GM23248 (cell line): ENCODE measurements at regions not wholly inside any gene's neighbourhood (a gene's known extent, or its start where the extent isn't known, plus 50 kb on each side); places are given as distances from the start of the nearest gene placed in this dataset.

Experiments
- DNase-seq: peaks from one replicate; pipeline ENCODE4 v3.0.0-alpha.2; 2015
- H2AFZ ChIP-seq: fragments of 200-600 bp; sonication (generic); 2 replicates; pipeline ENCODE4 v1.6.1; 2016; ENCODE audit warnings: antibody characterized with exemption
- H3F3A ChIP-seq: fragments of 200-600 bp; sonication (generic); 2 replicates; pipeline ENCODE4 v1.6.1; 2016; ENCODE audit warnings: mild to moderate bottlenecking, antibody characterized with exemption, mixed run types; ENCODE audit not compliant: insufficient read depth
- H3K27ac ChIP-seq: fragments of 200-600 bp; sonication (generic); 2 replicates; pipeline ENCODE4 v1.5.1; 2016; ENCODE audit warnings: mild to moderate bottlenecking
- H3K27me3 ChIP-seq: fragments of 200-600 bp; sonication (generic); replicated peaks from 2 replicates; pipeline ENCODE4 v1.6.1; 2016; ENCODE audit warnings: mild to moderate bottlenecking; ENCODE audit not compliant: insufficient read depth
- H3K36me3 ChIP-seq: fragments of 200-600 bp; sonication (generic); 2 replicates; pipeline ENCODE4 v1.6.1; 2016; ENCODE audit warnings: low read depth, mild to moderate bottlenecking
- H3K4me1 ChIP-seq: fragments of 200-600 bp; sonication (generic); 2 replicates; pipeline ENCODE4 v1.6.1; 2016; ENCODE audit warnings: mild to moderate bottlenecking; ENCODE audit not compliant: insufficient read depth
- H3K4me2 ChIP-seq: fragments of 200-600 bp; sonication (generic); one replicate; pipeline ENCODE4 v1.6.1; 2016; ENCODE audit warnings: mild to moderate bottlenecking; ENCODE audit not compliant: unreplicated experiment
- H3K4me3 ChIP-seq: fragments of 200-600 bp; sonication (generic); 2 replicates; pipeline ENCODE4 v1.5.1; 2016; ENCODE audit warnings: mild to moderate bottlenecking
- H3K79me2 ChIP-seq: fragments of 200-600 bp; sonication (generic); 2 replicates; pipeline ENCODE4 v1.6.1; 2016; ENCODE audit warnings: mild to moderate bottlenecking; ENCODE audit not compliant: insufficient read depth
- H3K9ac ChIP-seq: fragments of 200-600 bp; sonication (generic); 2 replicates; pipeline ENCODE4 v1.6.1; 2016; ENCODE audit warnings: mild to moderate bottlenecking
- H3K9me2 ChIP-seq: fragments of 200-600 bp; sonication (generic); 2 replicates; pipeline ENCODE4 v1.6.1; 2016; ENCODE audit warnings: mixed run types, mild to moderate bottlenecking, moderate library complexity; ENCODE audit not compliant: insufficient read depth
- H3K9me3 ChIP-seq: fragments of 200-600 bp; sonication (generic); one replicate; pipeline ENCODE4 v1.6.1; 2017; ENCODE audit warnings: low read depth
- H4K20me1 ChIP-seq: fragments of 200-600 bp; sonication (generic); 2 replicates; pipeline ENCODE4 v1.6.0; 2016; ENCODE audit not compliant: insufficient read depth
- EZH2 ChIP-seq: fragments of 200-600 bp; sonication (generic); IDR thresholded peaks from 2 replicates; pipeline ENCODE4 v1.6.1; 2018; ENCODE audit warnings: antibody characterized with exemption, mild to moderate bottlenecking; ENCODE audit not compliant: insufficient read depth, poor library complexity, severe bottlenecking
- EZH2phosphoT487 ChIP-seq: fragments of 200-600 bp; sonication (generic); IDR thresholded peaks from 2 replicates; pipeline ENCODE4 v1.6.1; 2018; ENCODE audit warnings: antibody characterized with exemption, moderate library complexity, mild to moderate bottlenecking, low read depth; ENCODE audit not compliant: insufficient read depth
- WGBS, 2 experiments: methylation state at CpG; one replicate each; pipeline ENCODE4 v1.1.6; 2015 to 2017; ENCODE audit warnings: low lambda C conversion rate in 2 of 2, low coverage in 1 of 2; ENCODE audit errors: missing lambda C conversion rate in 2 of 2; 5-methylcytosine and 5-hydroxymethylcytosine counted together
- in situ Hi-C: fragments of 300-500 bp; cut with MboI; formaldehyde crosslinking; loops from 2 replicates; pipeline ENCODE4 v1.15.0; 2020

- WGBS, 2 experiments, result 34 to 44% methylated on average over 2 of the region's 2 CpGs
- no peaks in the 10 kb centered on the region; the same call in 1 of the 2 replicates for H3K27me3 ChIP-seq
- H3K36me3 ChIP-seq, result no peaks in the 10 kb centered on the region
- H3K9ac ChIP-seq, result no peak overlapping the region
- DNase-seq, result no peak
- H2AFZ ChIP-seq, result no peak overlapping the region
- H3K4me3 ChIP-seq, result no peak overlapping the region
- H3K9me2 ChIP-seq, result no peaks in the 10 kb centered on the region
- H3F3A ChIP-seq, result no peaks in the 10 kb centered on the region
- H3K4me1 ChIP-seq, result no peaks in the 10 kb centered on the region
- H4K20me1 ChIP-seq, result no peaks in the 10 kb centered on the region
- H3K9me3 ChIP-seq, result no peaks in the 10 kb centered on the region
- in situ Hi-C loops, result no loop called here
- H3K27ac ChIP-seq, result no peak overlapping the region
- no peak for TF ChIP-seq EZH2phosphoT487
- no peak for TF ChIP-seq EZH2
- no peak overlapping the region for H3K4me2 ChIP-seq
- no peaks in the 10 kb centered on the region for H3K79me2 ChIP-seq
Observed at GRCh38 chr4:24713604-24714003, 81.8 kb upstream of the SOD3 start.

GRCh38 chr4:24719615-24720014 lies 75.8 kb upstream of the SOD3 start:
- no peak for DNase-seq
- Histone ChIP-seq H3F3A (no peaks in the 10 kb centered on the region), H3K4me1 (no peaks in the 10 kb centered on the region), H4K20me1 (no peaks in the 10 kb centered on the region), H3K9me2 (no peaks in the 10 kb centered on the region), H3K79me2 (no peaks in the 10 kb centered on the region), H3K27me3 (peaks cover 11% of the 10 kb centered on the region; the same call in 1 of the 2 replicates), H2AFZ (no peak overlapping the region), H3K36me3 (no peaks in the 10 kb centered on the region), H3K27ac (no peak overlapping the region), H3K4me2 (no peak overlapping the region), H3K9ac (no peak overlapping the region), H3K9me3 (no peaks in the 10 kb centered on the region), H3K4me3 (no peak overlapping the region)
- in situ Hi-C loops, result no loop called here
- WGBS, 2 experiments, result 20 to 25% methylated on average over 5 of the region's 5 CpGs
- no peak for TF ChIP-seq EZH2phosphoT487
- TF ChIP-seq EZH2, result no peak

GRCh38 chr4:24720436-24720835 lies 74.9 kb upstream of the SOD3 start:
- no peak overlapping the region for H3K27ac ChIP-seq
- DNase-seq, result no peak
- WGBS, 2 experiments, result 20 to 28% methylated on average over 1 of the region's 1 CpG

GRCh38 chr4:24720979-24721378 lies 74.4 kb upstream of the SOD3 start:
- Histone ChIP-seq H4K20me1 (no peaks in the 10 kb centered on the region), H3K27ac (no peak overlapping the region), H3K36me3 (no peaks in the 10 kb centered on the region), H2AFZ (no peak overlapping the region), H3K4me2 (no peak overlapping the region), H3K27me3 (peaks cover 11% of the 10 kb centered on the region; the same call in 1 of the 2 replicates), H3K9ac (no peak overlapping the region), H3K4me3 (no peak overlapping the region), H3K9me3 (no peaks in the 10 kb centered on the region), H3K4me1 (no peaks in the 10 kb centered on the region), H3K9me2 (no peaks in the 10 kb centered on the region), H3K79me2 (no peaks in the 10 kb centered on the region), H3F3A (no peaks in the 10 kb centered on the region)
- no peak for DNase-seq
- in situ Hi-C loops, result no loop called here
- TF ChIP-seq EZH2phosphoT487 (no peak), EZH2 (no peak)
- WGBS, 2 experiments, result 40 to 50% methylated on average over 2 of the region's 2 CpGs

More at GRCh38 chr4:24720436-24720835, 74.9 kb upstream of the SOD3 start:
- Histone ChIP-seq H4K20me1 (no peaks in the 10 kb centered on the region), H3K4me1 (no peaks in the 10 kb centered on the region), H3K9ac (no peak overlapping the region), H3K79me2 (no peaks in the 10 kb centered on the region), H2AFZ (no peak overlapping the region), H3K4me3 (no peak overlapping the region), H3K4me2 (no peak overlapping the region), H3K36me3 (no peaks in the 10 kb centered on the region), H3K27me3 (peaks cover 11% of the 10 kb centered on the region; the same call in 1 of the 2 replicates), H3F3A (no peaks in the 10 kb centered on the region), H3K9me3 (no peaks in the 10 kb centered on the region), H3K9me2 (no peaks in the 10 kb centered on the region)
- TF ChIP-seq EZH2phosphoT487 (no peak), EZH2 (no peak)
- in situ Hi-C loops, result no loop called here

DNA sequence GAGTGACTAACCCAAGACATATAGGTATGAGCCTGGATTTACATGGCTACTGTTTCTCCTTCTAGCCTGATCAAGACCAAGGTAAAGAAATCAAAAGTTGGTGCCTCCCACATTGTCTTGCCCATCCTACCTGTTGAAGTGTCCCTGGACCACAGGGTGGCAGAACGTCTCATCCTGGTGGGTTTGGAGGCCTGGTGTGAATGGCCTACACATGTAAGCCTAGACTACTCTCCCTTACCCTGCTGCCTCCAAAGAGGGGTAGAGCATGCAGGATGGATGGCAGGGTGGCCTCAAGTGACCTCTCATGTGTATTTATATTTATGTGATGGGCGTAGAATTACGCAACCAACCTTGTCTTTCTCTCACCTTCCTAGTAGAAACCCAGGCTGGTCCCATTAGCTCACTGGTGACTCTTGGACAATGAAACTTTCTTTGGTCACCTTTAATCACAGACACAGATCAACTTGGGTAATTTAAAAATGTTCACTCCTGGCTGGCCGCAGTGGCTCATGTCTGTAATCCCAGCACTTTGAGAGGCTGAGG lies 73.3 kb upstream of the SOD3 start:
- 81 to 84% methylated on average over 4 of the region's 4 CpGs for WGBS, 2 experiments
- in situ Hi-C loops, result no loop called here

More for the DNA sequence above, 73.3 kb upstream of the SOD3 start:
- Histone ChIP-seq H3K9ac (no peak overlapping the region), H3K9me3 (no peaks in the 10 kb centered on the region), H4K20me1 (no peaks in the 10 kb centered on the region), H3K4me1 (no peaks in the 10 kb centered on the region), H3K27ac (no peak overlapping the region), H3K4me2 (no peak overlapping the region), H3K27me3 (peaks cover 11% of the 10 kb centered on the region; the same call in 1 of the 2 replicates), H2AFZ (no peak overlapping the region), H3K4me3 (no peak overlapping the region), H3K36me3 (no peaks in the 10 kb centered on the region), H3K9me2 (no peaks in the 10 kb centered on the region), H3K79me2 (no peaks in the 10 kb centered on the region), H3F3A (no peaks in the 10 kb centered on the region)
- no peak for DNase-seq
- TF ChIP-seq EZH2, result no peak
- TF ChIP-seq EZH2phosphoT487, result no peak
